Trophoblast cell (in vitro differentiated cells and primary cell): ENCODE measurements at regions not wholly inside any gene's neighbourhood (a gene's known extent, or its start where the extent isn't known, plus 50 kb on each side); places are given as distances from the start of the nearest gene placed in this dataset.
"Not testable (repeated sequence)": the region's sequence is repeated elsewhere in the genome, so short reads cannot be mapped to it uniquely, and the experiment has no call there.

Source experiments
- DNase-seq, 2 donors: peaks; one replicate each; pipeline ENCODE4 v3.0.0-alpha.2; 2016
- H2AFZ ChIP-seq: 2 replicates; pipeline ENCODE4 v1.6.1; 2013; ENCODE audit warnings: low read length, moderate library complexity, mild to moderate bottlenecking; ENCODE audit not compliant: insufficient read depth, poor library complexity
- H2AK5ac ChIP-seq: 2 replicates; pipeline ENCODE4 v1.6.1; 2013; ENCODE audit warnings: mild to moderate bottlenecking, low read length
- H2BK120ac ChIP-seq: 2 replicates; pipeline ENCODE4 v1.6.1; 2013; ENCODE audit warnings: low read length, mild to moderate bottlenecking, moderate library complexity; ENCODE audit not compliant: insufficient read depth, poor library complexity
- H2BK12ac ChIP-seq: 2 replicates; pipeline ENCODE4 v1.6.1; 2013; ENCODE audit warnings: mild to moderate bottlenecking, low read length, moderate library complexity
- H2BK5ac ChIP-seq: 2 replicates; pipeline ENCODE4 v1.6.1; 2013; ENCODE audit warnings: low read length, low read depth, moderate library complexity, mild to moderate bottlenecking; ENCODE audit not compliant: poor library complexity
- H3K14ac ChIP-seq: 2 replicates; pipeline ENCODE4 v1.6.1; 2013; ENCODE audit warnings: mild to moderate bottlenecking, low read length
- H3K18ac ChIP-seq: 2 replicates; pipeline ENCODE4 v1.6.1; 2013; ENCODE audit warnings: mild to moderate bottlenecking, low read length
- H3K23ac ChIP-seq: 2 replicates; pipeline ENCODE4 v1.6.1; 2013; ENCODE audit warnings: low read length
- H3K27ac ChIP-seq: 2 replicates; pipeline ENCODE4 v1.5.1; 2013; ENCODE audit warnings: low read depth, mild to moderate bottlenecking, inconsistent platforms, low read length, moderate library complexity
- H3K27me3 ChIP-seq: 2 replicates; pipeline ENCODE4 v1.6.1; 2013; ENCODE audit warnings: inconsistent platforms, mild to moderate bottlenecking, low read length, moderate library complexity; ENCODE audit not compliant: insufficient read depth
- H3K36me3 ChIP-seq, 2 experiments: 1 replicate in 1 of 2; 2 replicates in 1 of 2; pipeline ENCODE4 v1.6.1; 2013; ENCODE audit warnings: low read length in 2 of 2, mild to moderate bottlenecking in 2 of 2, moderate library complexity in 1 of 2; ENCODE audit not compliant: insufficient read depth in 2 of 2, control insufficient read depth in 1 of 2
- H3K4ac ChIP-seq: 2 replicates; pipeline ENCODE4 v1.6.1; 2013; ENCODE audit warnings: low read depth, mild to moderate bottlenecking, low read length, moderate library complexity
- H3K4me1 ChIP-seq, 2 experiments: 1 replicate in 1 of 2; 2 replicates in 1 of 2; pipeline ENCODE4 v1.6.1; 2013; ENCODE audit warnings: low read length in 2 of 2, mild to moderate bottlenecking in 2 of 2, moderate library complexity in 1 of 2; ENCODE audit not compliant: insufficient read depth in 2 of 2, control insufficient read depth in 1 of 2
- H3K4me2 ChIP-seq: 2 replicates; pipeline ENCODE4 v1.6.1; 2013; ENCODE audit warnings: inconsistent platforms, mild to moderate bottlenecking, low read length, moderate library complexity
- H3K4me3 ChIP-seq: 2 replicates; pipeline ENCODE4 v1.5.1; 2013; ENCODE audit warnings: mild to moderate bottlenecking, low read depth, low read length, inconsistent platforms
- H3K79me1 ChIP-seq: one replicate; pipeline ENCODE4 v1.6.1; 2013; ENCODE audit warnings: low read length
- H3K79me2 ChIP-seq: 2 replicates; pipeline ENCODE4 v1.6.1; 2013; ENCODE audit warnings: low read length, mild to moderate bottlenecking; ENCODE audit not compliant: control insufficient read depth, insufficient read depth, poor library complexity
- H3K9ac ChIP-seq: 2 replicates; pipeline ENCODE4 v1.6.1; 2013; ENCODE audit warnings: mild to moderate bottlenecking, low read length
- H3K9me3 ChIP-seq: 2 replicates; pipeline ENCODE4 v1.6.1; 2013; ENCODE audit warnings: low read depth, mild to moderate bottlenecking, control low read depth, inconsistent platforms, low read length; ENCODE audit not compliant: insufficient read depth
- H4K12ac ChIP-seq: 2 replicates; pipeline ENCODE4 v1.6.1; 2013; ENCODE audit warnings: low read depth, mild to moderate bottlenecking, low read length, moderate library complexity
- H4K8ac ChIP-seq: 2 replicates; pipeline ENCODE4 v1.6.1; 2013; ENCODE audit warnings: low read depth, mild to moderate bottlenecking, low read length, moderate library complexity
- H4K91ac ChIP-seq: one replicate; pipeline ENCODE4 v1.6.1; 2013; ENCODE audit warnings: low read depth, mild to moderate bottlenecking, low read length, moderate library complexity
- WGBS: extraction: QIAGEN DNeasy Blood & Tissue Kit; methylation state at CpG from one replicate; pipeline ENCODE4 v1.1.7; 2013; ENCODE audit warnings: missing lambda C conversion rate; ENCODE audit not compliant: insufficient read length, insufficient coverage; ENCODE audit errors: extremely low coverage; 5-methylcytosine and 5-hydroxymethylcytosine counted together

DNA sequence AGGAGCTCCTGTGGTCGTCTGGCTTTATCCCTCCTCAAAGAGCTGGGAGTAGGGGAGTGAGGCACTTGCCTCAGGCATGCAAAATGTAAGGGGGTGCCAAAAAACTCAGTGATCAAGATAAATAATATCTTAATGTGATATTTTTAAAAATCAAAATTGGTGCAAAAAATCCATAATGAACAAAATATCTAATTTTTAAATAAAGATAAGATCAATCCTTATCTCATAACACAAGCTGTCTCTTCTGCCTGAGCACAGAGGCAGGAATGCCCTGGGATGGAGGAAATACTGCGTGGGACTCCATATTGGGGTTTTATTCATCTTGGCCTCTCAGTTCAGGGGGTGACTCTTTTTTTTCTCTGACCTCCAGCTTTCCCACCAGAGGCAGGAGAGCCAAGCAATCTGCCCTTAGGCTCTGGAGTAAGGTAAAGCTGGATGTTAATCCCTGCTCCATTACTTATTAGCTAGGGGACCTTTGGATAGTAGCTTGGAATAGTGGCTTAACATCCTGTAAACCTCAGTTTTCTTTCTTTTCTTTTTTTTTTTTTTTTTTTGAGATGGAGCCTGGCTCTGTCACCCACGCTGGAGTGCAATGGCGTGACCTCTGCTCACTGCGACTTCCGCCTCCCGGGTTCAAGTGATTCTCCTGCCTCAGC is 77.3 kb upstream of the NFASC start:
- Histone ChIP-seq H3K18ac (no peak overlapping the region), H2AFZ (no peak overlapping the region)
- no CpG with 5 or more reads among the region's 7 CpGs for WGBS

DNA sequence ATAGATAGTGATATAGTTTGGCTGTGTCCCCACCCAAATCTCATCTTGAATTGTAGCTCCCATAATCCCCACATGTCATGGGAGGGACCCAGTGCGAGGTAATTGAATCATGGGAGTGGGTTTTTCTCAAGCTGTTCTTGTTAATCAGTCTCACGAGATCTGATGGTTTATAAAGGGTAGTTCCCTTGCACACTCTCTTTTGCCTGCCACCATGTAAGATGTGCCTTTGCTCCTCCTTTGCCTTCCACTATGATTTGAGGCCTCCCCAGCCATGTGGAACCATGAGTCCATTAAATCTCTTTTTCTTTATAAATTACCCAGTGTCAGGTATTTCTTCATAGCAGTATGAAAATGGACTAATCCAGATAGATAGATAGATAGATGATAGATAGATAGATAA is 73.8 kb upstream of the NFASC start:
- no CpG with 5 or more reads among the region's 2 CpGs for WGBS
- not testable (repeated sequence) for H2BK12ac ChIP-seq

More for the DNA sequence above, 77.3 kb upstream of the NFASC start:
- no peak for DNase-seq
- Histone ChIP-seq H3K23ac (no peak overlapping the region), H3K9ac (no peak overlapping the region), H3K4me2 (no peak overlapping the region), H4K12ac (no peak overlapping the region), H3K4me1 (no peaks in the 10 kb centered on the region), H2AK5ac (no peak overlapping the region), H4K8ac (no peak overlapping the region), H3K9me3 (no peaks in the 10 kb centered on the region), H3K14ac (no peak overlapping the region), H2BK12ac (no peak overlapping the region), H3K36me3 (no peaks in the 10 kb centered on the region), H3K27me3 (no peaks in the 10 kb centered on the region), H3K4ac (no peak overlapping the region), H2BK5ac (no peak overlapping the region), H3K79me1 (no peaks in the 10 kb centered on the region), H3K4me3 (no peak overlapping the region), H3K27ac (no peak overlapping the region), H4K91ac (no peak overlapping the region), H3K79me2 (no peaks in the 10 kb centered on the region), H2BK120ac (no peak overlapping the region)

GRCh38 chr1:204797401-204797800 is 73.3 kb upstream of the NFASC start:
- WGBS: no CpG with 5 or more reads among the region's 2 CpGs
- no peak overlapping the region for H2BK120ac ChIP-seq
- H3K9ac ChIP-seq: no peak overlapping the region
- no peak overlapping the region for H4K12ac ChIP-seq
- no peak overlapping the region for H3K4me2 ChIP-seq
- no peak overlapping the region for H2AK5ac ChIP-seq
- H3K27ac ChIP-seq: no peak overlapping the region
- H3K79me2 ChIP-seq: no peaks in the 10 kb centered on the region
- no peak overlapping the region for H3K14ac ChIP-seq
- no peak overlapping the region for H2BK5ac ChIP-seq
- no peaks in the 10 kb centered on the region for H3K9me3 ChIP-seq
- DNase-seq: no peak
- no peak overlapping the region for H3K4me3 ChIP-seq
- H3K18ac ChIP-seq: no peak overlapping the region
- no peak overlapping the region for H4K91ac ChIP-seq
- H4K8ac ChIP-seq: no peak overlapping the region
- no peak overlapping the region for H2AFZ ChIP-seq
- no peak overlapping the region for H3K4ac ChIP-seq
- H3K27me3 ChIP-seq: no peaks in the 10 kb centered on the region
- H3K36me3 ChIP-seq: no peaks in the 10 kb centered on the region
- no peaks in the 10 kb centered on the region for H3K4me1 ChIP-seq
- H3K79me1 ChIP-seq: no peaks in the 10 kb centered on the region
- no peak overlapping the region for H3K23ac ChIP-seq
- H2BK12ac ChIP-seq: no peak overlapping the region

More for the DNA sequence above, 73.8 kb upstream of the NFASC start:
- not testable (repeated sequence) for H3K4me3 ChIP-seq, H3K4ac ChIP-seq, DNase-seq, H3K27ac ChIP-seq, H3K18ac ChIP-seq, H3K36me3 ChIP-seq, H4K91ac ChIP-seq, H3K14ac ChIP-seq, H4K8ac ChIP-seq, H3K9me3 ChIP-seq, H2AK5ac ChIP-seq, H3K27me3 ChIP-seq, H3K23ac ChIP-seq, H2BK5ac ChIP-seq, H2AFZ ChIP-seq, H3K9ac ChIP-seq, H3K79me1 ChIP-seq, H3K4me2 ChIP-seq, H3K79me2 ChIP-seq, H3K4me1 ChIP-seq, H4K12ac ChIP-seq, H2BK120ac ChIP-seq

DNA sequence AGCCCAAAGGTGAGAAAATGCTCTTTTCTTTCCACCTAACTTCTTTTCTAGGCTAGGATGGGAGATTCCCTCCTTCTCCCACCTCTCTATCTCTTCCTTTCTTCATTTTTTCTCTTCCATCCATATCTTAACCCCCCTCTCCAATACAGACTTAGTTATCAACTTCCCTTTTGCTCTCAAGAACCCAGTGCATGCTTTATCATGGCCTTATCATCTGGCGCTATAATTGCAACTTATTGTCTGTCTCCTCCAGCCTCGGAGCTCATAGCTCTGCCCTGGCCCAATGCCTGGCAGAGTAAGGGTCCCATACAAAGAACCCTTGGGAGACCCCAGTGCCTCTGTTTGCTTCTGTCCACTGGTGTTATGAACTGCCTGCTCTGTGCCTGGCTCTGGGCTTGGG is 71.0 kb upstream of the NFASC start:
- no peak overlapping the region for H2BK5ac ChIP-seq
- H3K23ac ChIP-seq: no peak overlapping the region
- H3K79me1 ChIP-seq: no peaks in the 10 kb centered on the region
- H3K4ac ChIP-seq: no peak overlapping the region
- H2AFZ ChIP-seq: no peak overlapping the region
- H3K9me3 ChIP-seq: no peaks in the 10 kb centered on the region
- no CpG with 5 or more reads among the region's 2 CpGs for whole genome bisulfite sequencing
- H3K9ac ChIP-seq: no peak overlapping the region
- no peak overlapping the region for H2AK5ac ChIP-seq
- no peak overlapping the region for H4K8ac ChIP-seq
- no peaks in the 10 kb centered on the region for H3K27me3 ChIP-seq
- no peaks in the 10 kb centered on the region for H3K36me3 ChIP-seq
- H4K12ac ChIP-seq: no peak overlapping the region
- no peak overlapping the region for H4K91ac ChIP-seq
- H3K27ac ChIP-seq: no peak overlapping the region
- H3K18ac ChIP-seq: no peak overlapping the region
- no peak overlapping the region for H3K4me3 ChIP-seq
- H3K14ac ChIP-seq: no peak overlapping the region
- H3K4me2 ChIP-seq: no peak overlapping the region
- H3K4me1 ChIP-seq: no peaks in the 10 kb centered on the region
- H2BK12ac ChIP-seq: no peak overlapping the region
- H3K79me2 ChIP-seq: no peaks in the 10 kb centered on the region
- H2BK120ac ChIP-seq: no peak overlapping the region
- no peak for DNase-seq
